Caco-2 (cell line): ENCODE measurements at regions not wholly inside any gene's neighbourhood (a gene's known extent, or its start where the extent isn't known, plus 50 kb on each side); places are given as distances from the start of the nearest gene placed in this dataset.

ENCODE experiments used
- BruUV-seq: library from RNA; stranded (reverse); fragments of 400-500 nt; replicated peaks from 2 replicates; lab custom pipeline; 2021; lab: Mats Ljungman, UMichigan
- CTCF ChIA-PET: fragments of 300-600 bp; sonication (Branson Sonifier 250); formaldehyde crosslinking; loops from one replicate; lab custom pipeline; 2022; ENCODE audit warnings: antibody characterized with exemption; lab: Charles Lee
- POLR2A ChIA-PET: fragments of 300-600 bp; sonication (Branson Sonifier 250); formaldehyde crosslinking; loops from one replicate; lab custom pipeline; 2022; ENCODE audit warnings: antibody characterized with exemption; lab: Charles Lee
- DNase-seq, 2 experiments: peaks; one replicate each; pipeline versions ENCODE4 v3.0.0 to v3.0.0-alpha.2; 2020 to 2022
- H3K27me3 ChIP-seq: replicated peaks from 2 replicates; pipeline ENCODE4 v1.6.0; 2011; ENCODE audit warnings: low read length; ENCODE audit not compliant: control insufficient read depth, insufficient read depth
- H3K36me3 ChIP-seq: 2 replicates; pipeline ENCODE4 v1.5.1; 2011; ENCODE audit warnings: low read length; ENCODE audit not compliant: control insufficient read depth, insufficient read depth
- H3K4me1 ChIP-seq: fragments of 250-450 bp; sonication (Bioruptor Pico); 2 replicates; pipeline ENCODE4 v1.5.1; 2020; ENCODE audit warnings: mild to moderate bottlenecking
- H3K4me3 ChIP-seq: 2 replicates; pipeline ENCODE4 v1.5.1; 2011; ENCODE audit warnings: low read depth, mild to moderate bottlenecking, control low read depth, low read length
- H3K9me3 ChIP-seq: fragments of 250-450 bp; sonication (Bioruptor Pico); 2 replicates; pipeline ENCODE4 v1.5.1; 2020; ENCODE audit warnings: mild to moderate bottlenecking, moderate library complexity
- H3K27ac Mint-ChIP-seq: one replicate; pipeline ENCODE4 v1.8.0; 2022; ENCODE audit warnings: mixed read lengths; ENCODE audit not compliant: unreplicated experiment
- H3K27me3 Mint-ChIP-seq: one replicate; pipeline ENCODE4 v1.8.0; 2022; ENCODE audit warnings: mixed read lengths; ENCODE audit not compliant: insufficient read depth, unreplicated experiment
- H3K36me3 Mint-ChIP-seq: one replicate; pipeline ENCODE4 v1.8.0; 2022; ENCODE audit warnings: mild to moderate bottlenecking, mixed read lengths; ENCODE audit not compliant: insufficient read depth, unreplicated experiment
- H3K4me1 Mint-ChIP-seq: one replicate; pipeline ENCODE4 v1.8.0; 2022; ENCODE audit warnings: low read depth, mixed read lengths; ENCODE audit not compliant: unreplicated experiment
- H3K4me3 Mint-ChIP-seq: one replicate; pipeline ENCODE4 v1.8.0; 2022; ENCODE audit warnings: mild to moderate bottlenecking, moderate library complexity, mixed read lengths; ENCODE audit not compliant: unreplicated experiment
- H3K9me3 Mint-ChIP-seq: one replicate; pipeline ENCODE4 v1.8.0; 2022; ENCODE audit warnings: mixed read lengths; ENCODE audit not compliant: unreplicated experiment
- CTCF ChIP-seq, 2 experiments: fragments of 200-600 bp in 1 of 2; IDR thresholded peaks; 1 replicate in 1 of 2; 2 replicates in 1 of 2; pipeline versions ENCODE4 v1.5.1 to v1.8.0; 2011 to 2022; ENCODE audit warnings: antibody characterized with exemption in 1 of 2, control low read depth in 1 of 2, inconsistent platforms in 1 of 2, low read depth in 1 of 2, low read length in 1 of 2, mild to moderate bottlenecking in 1 of 2, moderate library complexity in 1 of 2; ENCODE audit not compliant: insufficient read depth in 1 of 2, severe bottlenecking in 1 of 2, unreplicated experiment in 1 of 2
- intact Hi-C: fragments of 100-400 bp; cut with micrococcal nuclease; formaldehyde crosslinking; loops from one replicate; pipeline ENCODE4 v1.10.0; 2022; ENCODE audit not compliant: unreplicated experiment

GRCh38 chr6:11329726-11330412 is 97.4 kb upstream of the NEDD9 start:
- H3K36me3 ChIP-seq: no peaks in the 10 kb centered on the region
- H3K4me1 Mint-ChIP-seq: peaks cover 5% of the 10 kb centered on the region
- no peak overlapping the region for H3K4me3 Mint-ChIP-seq
- H3K4me3 ChIP-seq: no peak overlapping the region
- no peaks in the 10 kb centered on the region for H3K27me3 Mint-ChIP-seq
- ChIA-PET CTCF (no interaction called here), POLR2A (interaction anchor here (0.6 kb wide), 1 partner anchor 158 kb away, joined by 3 read pairs; no protein-coding TSS in a partner anchor)
- H3K4me1 ChIP-seq: peaks cover 7% of the 10 kb centered on the region; the same call in 1 of the 2 replicates
- intact Hi-C loops: no loop called here
- no peaks in the 10 kb centered on the region for H3K9me3 ChIP-seq
- no peak overlapping the region for H3K27ac Mint-ChIP-seq
- H3K36me3 Mint-ChIP-seq: peaks cover 5% of the 10 kb centered on the region
- H3K27me3 ChIP-seq: no peaks in the 10 kb centered on the region
- DNase-seq: no peak
- TF ChIP-seq CTCF (IDR thresholded peaks at IDR 0.05; ENCODE audit: insufficient read depth in 1 of 2, low read depth in 1 of 2, low read length in 1 of 2, severe bottlenecking in 1 of 2, unreplicated experiment in 1 of 2): no peak
- H3K9me3 Mint-ChIP-seq: no peaks in the 10 kb centered on the region
- BruUV-seq: no TSS peak

- Mint-ChIP-seq H3K36me3 (peaks cover 5% of the 10 kb centered on the region), H3K27me3 (no peaks in the 10 kb centered on the region), H3K4me1 (peaks cover 12% of the 10 kb centered on the region), H3K4me3 (no peak overlapping the region), H3K9me3 (no peaks in the 10 kb centered on the region), H3K27ac (no peak overlapping the region)
- no peak overlapping the region for H3K4me3 ChIP-seq
- TF ChIP-seq CTCF (IDR thresholded peaks at IDR 0.05; ENCODE audit: insufficient read depth in 1 of 2, low read depth in 1 of 2, low read length in 1 of 2, severe bottlenecking in 1 of 2, unreplicated experiment in 1 of 2): no peak
- no TSS peak for BruUV-seq
- H3K4me1 ChIP-seq: peaks cover 19% of the 10 kb centered on the region
- CTCF ChIA-PET: no interaction called here
- POLR2A ChIA-PET: interaction anchor here (0.6 kb wide), 1 partner anchor 157 kb away, joined by 3 read pairs; no protein-coding TSS in a partner anchor
- no peak for DNase-seq
- intact Hi-C loops: no loop called here
- no peaks in the 10 kb centered on the region for H3K27me3 ChIP-seq
- H3K9me3 ChIP-seq: no peaks in the 10 kb centered on the region
- no peaks in the 10 kb centered on the region for H3K36me3 ChIP-seq
Measured at GRCh38 chr6:11328613-11329247, 96.3 kb upstream of the NEDD9 start.

GRCh38 chr6:11327961-11328360 is 95.5 kb upstream of the NEDD9 start:
- Histone ChIP-seq H3K27me3 (no peaks in the 10 kb centered on the region), H3K36me3 (no peaks in the 10 kb centered on the region), H3K9me3 (no peaks in the 10 kb centered on the region), H3K4me1 (peaks cover 23% of the 10 kb centered on the region), H3K4me3 (no peak overlapping the region)
- peaks cover 5% of the 10 kb centered on the region for H3K36me3 Mint-ChIP-seq
- no peak overlapping the region for H3K27ac Mint-ChIP-seq
- DNase-seq: no peak
- H3K4me3 Mint-ChIP-seq: no peak overlapping the region
- H3K27me3 Mint-ChIP-seq: no peaks in the 10 kb centered on the region
- no peaks in the 10 kb centered on the region for H3K9me3 Mint-ChIP-seq
- TF ChIP-seq CTCF (IDR thresholded peaks at IDR 0.05; ENCODE audit: insufficient read depth in 1 of 2, low read depth in 1 of 2, low read length in 1 of 2, severe bottlenecking in 1 of 2, unreplicated experiment in 1 of 2): no peak
- peaks cover 12% of the 10 kb centered on the region for H3K4me1 Mint-ChIP-seq
- intact Hi-C loops: no loop called here
- POLR2A ChIA-PET: no interaction called here
- no TSS peak for BruUV-seq
- CTCF ChIA-PET: no interaction called here
